GM04504 (cell line): ENCODE measurements at regions not wholly inside any gene's neighbourhood (a gene's known extent, or its start where the extent isn't known, plus 50 kb on each side); places are given as distances from the start of the nearest gene placed in this dataset.
"Not testable (repeated sequence)": the region's sequence is repeated elsewhere in the genome, so short reads cannot be mapped to it uniquely, and the experiment has no call there.

Experiments
- DNase-seq: peaks from one replicate; pipeline ENCODE4 v3.0.0-alpha.2; 2012; ENCODE audit warnings: low read depth

- DNase-seq, result no peak
These were observed 353.6 kb upstream of the MAP2 start for GRCh38 chr2:209070262-209070661.

GRCh38 chr2:209073151-209073550 lies 350.7 kb upstream of the MAP2 start:
- DNase-seq, result no peak

GRCh38 chr2:209074711-209075110 lies 349.1 kb upstream of the MAP2 start:
- no peak for DNase-seq

GRCh38 chr2:209076151-209076550 lies 347.7 kb upstream of the MAP2 start:
- no peak for DNase-seq

GRCh38 chr2:209086761-209087160 lies 337.1 kb upstream of the MAP2 start:
- DNase-seq, result no peak

GRCh38 chr2:209091056-209091455 lies 332.8 kb upstream of the MAP2 start:
- DNase-seq, result no peak

GRCh38 chr2:209094221-209094620 lies 329.6 kb upstream of the MAP2 start:
- DNase-seq, result no peak

GRCh38 chr2:209095432-209095831 lies 328.4 kb upstream of the MAP2 start:
- no peak for DNase-seq

- DNase-seq, result no peak
These were observed 326.7 kb upstream of the MAP2 start for GRCh38 chr2:209097168-209097567.

GRCh38 chr2:209102319-209102718 lies 321.5 kb upstream of the MAP2 start:
- DNase-seq, result no peak

- no peak for DNase-seq
These were observed 310.8 kb upstream of the MAP2 start for GRCh38 chr2:209113026-209113425.

- no peak for DNase-seq
These were observed 309.1 kb upstream of the MAP2 start for GRCh38 chr2:209114588-209115240.

- DNase-seq, result no peak
These were observed 302.2 kb upstream of the MAP2 start for GRCh38 chr2:209121691-209122090.

GRCh38 chr2:209125291-209125690 lies 298.6 kb upstream of the MAP2 start:
- no peak for DNase-seq

GRCh38 chr2:209138079-209138478 lies 285.8 kb upstream of the MAP2 start:
- no peak for DNase-seq

GRCh38 chr2:209141142-209141541 lies 282.7 kb upstream of the MAP2 start:
- no peak for DNase-seq

- no peak for DNase-seq
These were observed 282.0 kb upstream of the MAP2 start for GRCh38 chr2:209141818-209142217.

GRCh38 chr2:209145220-209145691 lies 278.6 kb upstream of the MAP2 start:
- not testable (repeated sequence) for DNase-seq

- DNase-seq, result no peak
These were observed 277.7 kb upstream of the MAP2 start for GRCh38 chr2:209145941-209146681.

GRCh38 chr2:209146682-209147320 lies 277.0 kb upstream of the MAP2 start:
- no peak for DNase-seq

GRCh38 chr2:209147981-209148380 lies 275.9 kb upstream of the MAP2 start:
- no peak for DNase-seq

GRCh38 chr2:209160800-209161588 lies 262.9 kb upstream of the MAP2 start:
- DNase-seq, result no peak
